ENCODE measurements at regions not wholly inside any gene's neighbourhood (a gene's known extent, or its start where the extent isn't known, plus 50 kb on each side); places are given as distances from the start of the nearest gene placed in this dataset.

- TF ChIP-seq GATA2 (IDR thresholded peaks at IDR 0.05; ENCODE audit: low read depth, low read length), result no peak
- no peak for TF ChIP-seq GATA3 (IDR thresholded peaks at IDR 0.05; ENCODE audit: low read depth, low read length)
Measured at GRCh38 chr5:126366199-126366560, 57.0 kb upstream of the GRAMD2B start.

Measured in SH-SY5Y (cell line).